Hindlimb muscle (tissue), 1 donor: ENCODE measurements at regions not wholly inside any gene's neighbourhood (a gene's known extent, or its start where the extent isn't known, plus 50 kb on each side); places are given as distances from the start of the nearest gene placed in this dataset.
"Not testable (repeated sequence)": the region's sequence is repeated elsewhere in the genome, so short reads cannot be mapped to it uniquely, and the experiment has no call there.

Experiments
- DNase-seq: peaks from one replicate; pipeline ENCODE4 v3.0.0-alpha.2; 2013

GRCh38 chr2:19646987-19647386 is 254.8 kb downstream of the TTC32 start:
- DNase-seq = no peak

- DNase-seq = no peak
Measured at GRCh38 chr2:19644763-19645162, 257.0 kb downstream of the TTC32 start.

DNA sequence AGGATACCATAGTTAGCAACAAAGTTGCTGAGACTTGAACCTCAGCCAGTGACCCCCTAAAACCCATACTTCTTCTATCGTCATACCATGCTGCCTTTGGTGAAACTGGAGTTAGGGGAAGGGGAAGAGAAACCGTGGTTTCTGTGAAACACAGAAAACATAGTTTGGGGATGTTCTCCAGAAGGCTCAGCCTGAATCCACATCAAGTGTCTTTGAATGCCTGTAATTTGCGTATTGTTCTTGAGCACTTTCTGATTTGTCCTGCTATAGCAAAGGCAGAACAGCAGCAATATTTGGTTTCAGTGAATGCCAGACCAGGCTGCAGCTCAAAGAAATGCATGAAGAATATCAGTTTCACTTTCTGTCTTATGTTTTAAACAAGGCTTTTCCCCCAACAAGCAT is 258.7 kb downstream of the TTC32 start:
- no peak for DNase-seq

- DNase-seq = no peak
Measured at GRCh38 chr2:19642501-19642900, 259.3 kb downstream of the TTC32 start.

GRCh38 chr2:19635951-19636510 is 265.8 kb downstream of the TTC32 start:
- DNase-seq = no peak

GRCh38 chr2:19632403-19632991 is 269.3 kb downstream of the TTC32 start:
- peak; percentile 34 for DNase-seq

DNA sequence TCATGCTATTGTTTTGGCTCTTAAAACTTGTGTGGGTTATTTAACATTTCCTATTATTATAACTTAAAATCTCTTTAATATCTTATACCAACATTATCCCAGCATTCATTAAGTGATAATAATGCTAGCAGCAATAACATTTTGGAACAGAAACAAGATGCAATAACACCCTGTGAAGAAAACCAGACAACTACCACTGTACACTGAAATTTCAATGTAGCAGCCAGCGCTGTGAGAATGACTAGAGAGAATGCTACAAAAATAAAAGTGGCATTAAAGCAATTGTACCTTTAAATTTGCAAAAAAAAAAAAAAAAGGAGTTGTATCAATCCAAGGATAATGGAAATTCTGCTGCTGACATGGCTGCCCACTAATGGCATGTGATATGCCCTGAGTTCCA is 269.9 kb downstream of the TTC32 start:
- no peak for DNase-seq

DNA sequence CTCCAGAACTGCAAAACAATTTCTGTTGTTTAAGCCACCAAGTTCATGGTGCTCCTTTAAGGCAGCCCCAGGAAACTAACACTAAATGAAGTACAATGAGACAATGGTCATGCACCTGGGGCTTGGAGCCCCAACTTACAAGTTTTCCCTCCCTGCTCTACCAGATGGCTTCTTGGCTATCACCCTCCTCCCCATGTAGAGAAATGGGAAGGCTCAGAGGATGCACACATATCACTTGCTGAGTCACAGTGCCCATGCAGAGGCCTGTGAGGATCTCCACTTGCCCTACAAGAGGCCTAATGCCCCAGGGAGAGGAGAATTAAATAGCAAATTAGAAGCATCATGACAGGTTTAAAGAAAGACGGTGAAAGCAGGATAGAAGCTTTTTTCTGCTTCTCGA is 270.9 kb downstream of the TTC32 start:
- DNase-seq = no peak

DNA sequence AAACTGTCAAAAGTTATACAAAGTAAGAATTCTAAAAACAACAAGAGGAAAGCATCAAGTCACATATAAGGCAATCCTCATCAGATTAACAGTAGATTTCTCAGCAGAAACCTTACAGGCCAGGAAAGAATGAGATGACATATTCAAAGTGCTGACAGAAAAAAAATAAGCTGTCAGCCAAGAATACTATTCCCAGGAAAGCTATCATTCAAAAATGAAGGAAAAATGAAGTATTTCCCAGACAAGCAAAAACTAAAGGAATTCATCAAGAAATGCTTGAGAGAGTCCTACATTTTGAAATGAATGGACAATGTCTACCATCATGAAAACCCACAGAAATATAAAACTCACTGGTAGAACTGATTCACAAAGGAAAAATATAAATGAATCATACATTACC is 268.9 kb upstream of the OSR1 start:
- no peak for DNase-seq

DNA sequence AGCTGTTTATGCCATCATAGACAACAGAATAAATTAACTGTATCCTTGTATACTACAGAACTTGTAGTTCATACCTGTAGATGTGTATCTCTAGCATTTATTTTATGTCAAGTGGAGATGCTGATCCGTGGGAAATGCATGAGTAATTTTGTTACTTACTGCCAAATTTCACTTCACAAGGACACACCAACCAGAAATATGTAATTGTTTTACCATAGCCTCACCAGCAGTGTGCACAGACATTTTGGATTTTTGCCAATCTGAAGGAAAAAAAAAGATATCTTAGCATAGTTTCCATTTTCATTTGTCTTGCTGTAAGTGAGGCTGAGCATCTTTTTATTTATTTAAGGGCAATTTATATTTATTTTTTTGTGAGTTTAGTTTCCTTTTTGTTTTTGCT is 265.1 kb upstream of the OSR1 start:
- DNase-seq = no peak

DNA sequence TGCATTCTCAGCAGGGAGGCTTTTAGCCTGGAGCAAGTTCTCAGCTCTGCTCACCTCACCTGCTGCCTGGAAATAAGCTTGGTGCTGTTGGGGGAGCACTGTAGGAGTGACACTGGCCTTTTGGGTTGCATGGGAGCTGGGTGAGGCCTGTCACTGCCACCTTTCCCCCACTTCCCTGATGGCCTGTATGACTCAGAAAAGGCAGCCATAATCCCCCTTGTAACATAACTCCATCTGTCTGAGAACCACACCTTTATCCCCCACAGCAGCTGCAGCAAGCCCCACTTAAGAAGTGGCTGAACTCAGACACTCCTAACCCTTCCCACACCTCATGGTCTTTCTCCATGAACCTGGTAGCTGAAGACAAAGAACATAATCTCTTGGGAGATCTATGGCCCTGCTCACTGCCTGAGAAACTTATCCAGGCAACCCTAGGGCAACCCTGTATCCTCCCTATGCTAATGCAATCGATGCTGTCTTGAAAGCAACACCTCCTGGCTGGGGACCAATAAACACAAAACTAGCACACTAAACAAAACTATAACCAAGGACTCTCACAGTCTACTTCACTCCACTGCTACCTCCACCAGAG is 258.9 kb upstream of the OSR1 start:
- no peak for DNase-seq

- DNase-seq = not testable (repeated sequence)
Measured at GRCh38 chr2:19615402-19615801, 257.0 kb upstream of the OSR1 start.

GRCh38 chr2:19614066-19614465 is 255.6 kb upstream of the OSR1 start:
- DNase-seq = no peak

- no peak for DNase-seq
Measured at GRCh38 chr2:19611491-19612332, 253.3 kb upstream of the OSR1 start.

DNA sequence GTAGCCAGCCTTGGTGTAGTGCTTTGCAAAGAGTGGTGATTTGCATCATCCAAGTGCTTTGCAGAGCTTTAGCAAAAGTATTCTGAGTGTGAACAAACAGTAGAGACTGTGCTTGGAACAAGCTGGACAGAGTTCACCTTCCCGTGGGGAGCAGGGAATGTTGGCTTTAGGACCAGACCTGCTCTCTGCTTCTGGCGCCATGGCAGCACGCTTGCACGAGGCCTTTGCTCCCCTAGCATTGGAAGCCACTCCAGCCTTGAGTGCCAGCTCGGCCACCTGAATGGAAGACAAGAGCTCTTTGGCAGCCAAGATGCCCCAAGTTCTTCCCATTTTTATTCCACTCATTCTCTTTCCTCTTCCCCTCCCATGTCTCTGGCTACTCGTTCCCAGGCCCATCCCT is 250.8 kb upstream of the OSR1 start:
- no peak for DNase-seq

GRCh38 chr2:19607931-19608771 is 249.7 kb upstream of the OSR1 start:
- DNase-seq = no peak

DNA sequence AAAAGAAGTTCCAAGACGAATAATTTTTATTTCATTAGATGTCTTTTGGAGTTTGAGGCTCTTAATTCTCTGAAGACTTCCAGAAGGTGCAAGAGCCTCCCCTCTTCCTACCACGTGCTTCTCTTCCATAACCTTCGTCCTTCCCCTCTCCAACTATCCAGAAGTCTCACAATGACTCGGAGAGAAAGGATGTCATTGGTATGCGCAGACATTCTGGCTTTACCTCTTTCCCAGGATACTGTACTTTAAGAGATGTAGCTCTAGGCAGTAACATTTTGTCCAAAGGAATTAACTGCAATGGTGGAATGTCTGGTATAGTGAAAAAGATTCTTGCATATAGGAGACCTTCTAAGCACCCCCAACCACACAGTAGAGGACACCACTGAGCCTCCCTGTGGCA is 249.0 kb upstream of the OSR1 start:
- no peak for DNase-seq

GRCh38 chr2:19600982-19601381 is 242.6 kb upstream of the OSR1 start:
- DNase-seq = no peak

GRCh38 chr2:19600506-19600905 is 242.1 kb upstream of the OSR1 start:
- DNase-seq = no peak

- DNase-seq = no peak
Measured at GRCh38 chr2:19598971-19599370, 240.5 kb upstream of the OSR1 start.

DNA sequence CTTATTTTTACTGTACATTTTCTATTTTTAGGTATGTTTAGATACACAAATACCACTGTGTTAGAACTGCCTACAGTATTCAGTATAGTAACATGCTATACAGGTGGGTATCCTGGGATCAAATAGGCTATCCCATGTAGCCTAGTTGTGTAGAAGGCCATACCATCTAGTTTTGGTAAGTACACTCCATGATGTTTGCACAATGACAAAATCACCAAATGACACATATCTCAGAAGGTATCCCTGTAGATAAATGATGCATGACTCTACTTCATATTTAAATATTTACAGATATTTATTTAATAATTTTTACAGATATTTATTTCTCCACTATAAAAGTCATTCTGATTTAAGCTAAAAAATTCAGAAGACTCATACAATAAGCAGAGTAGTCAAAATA is 233.8 kb upstream of the OSR1 start:
- no peak for DNase-seq

DNA sequence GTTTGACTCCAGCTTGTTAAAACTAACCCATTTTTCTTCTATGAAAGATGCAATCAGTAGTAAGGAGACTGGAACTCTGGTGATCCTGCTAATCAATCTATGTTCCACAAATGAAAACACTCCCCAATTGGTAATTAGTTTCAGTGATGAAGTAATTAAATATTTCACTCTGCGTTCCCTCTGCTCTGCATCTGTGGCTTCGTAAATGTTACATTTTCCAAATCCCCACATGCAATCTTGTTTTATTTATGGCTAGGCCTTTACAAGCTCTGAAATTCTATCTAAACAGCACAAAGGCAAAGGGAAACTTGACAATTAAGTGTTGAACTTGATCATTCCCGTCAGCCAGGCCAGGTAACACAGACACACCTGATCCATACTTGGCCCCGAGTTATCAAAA is 231.4 kb upstream of the OSR1 start:
- DNase-seq = no peak

DNA sequence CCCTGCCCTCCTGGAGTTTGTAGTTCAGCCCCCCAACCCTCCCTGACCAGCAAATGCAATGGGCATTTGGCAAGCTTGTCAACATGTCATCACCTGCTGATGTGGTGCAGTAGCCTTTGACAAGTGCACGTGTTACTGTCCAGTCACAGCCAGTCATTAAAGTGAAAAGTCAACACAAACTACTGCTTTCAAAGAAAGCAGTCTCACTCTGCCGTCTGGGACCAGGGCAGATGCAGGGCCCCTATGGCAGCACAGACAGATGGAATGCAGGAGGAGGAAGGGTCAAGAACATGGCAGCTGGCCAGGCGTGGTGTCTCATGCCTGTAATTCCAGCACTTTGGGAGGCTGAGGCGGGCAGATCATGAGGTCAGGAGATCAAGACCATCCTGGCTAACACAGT is 222.4 kb upstream of the OSR1 start:
- no peak for DNase-seq
